Right atrium auricular region (tissue), 2 donors: ENCODE measurements at regions not wholly inside any gene's neighbourhood (a gene's known extent, or its start where the extent isn't known, plus 50 kb on each side); places are given as distances from the start of the nearest gene placed in this dataset.

Source experiments
- DNase-seq: peaks from one replicate; pipeline ENCODE4 v3.0.0-alpha.2; 2019; ENCODE audit warnings: low spot score
- H3K27ac ChIP-seq, 2 donors: fragments of 200-600 bp; sonication (generic); 1 replicate in 1 of 2; 2 replicates in 1 of 2; pipeline ENCODE4 v1.5.1; 2016 to 2019
- H3K27me3 ChIP-seq, 2 donors: fragments of 200-600 bp; sonication (generic); one replicate each; pipeline versions ENCODE4 v1.5.1 to v1.6.0; 2017 to 2019
- H3K36me3 ChIP-seq: fragments of 200-600 bp; sonication (generic); one replicate; pipeline ENCODE4 v1.5.1; 2016
- H3K4me1 ChIP-seq, 2 donors: fragments of 200-600 bp; sonication (generic); one replicate each; pipeline versions ENCODE4 v1.5.1 to v1.6.0; 2017 to 2019
- H3K4me3 ChIP-seq, 2 donors: fragments of 200-600 bp; sonication (generic); 1 replicate in 1 of 2; 2 replicates in 1 of 2; pipeline ENCODE4 v1.5.1; 2017 to 2019; ENCODE audit warnings: mild to moderate bottlenecking in 1 of 2, moderate library complexity in 1 of 2
- H3K9me3 ChIP-seq, 2 donors: fragments of 200-600 bp; sonication (generic); one replicate each; pipeline ENCODE4 v1.5.1; 2019
- CTCF ChIP-seq, 2 donors: fragments of 200-600 bp; sonication (generic); IDR thresholded peaks; one replicate each; pipeline ENCODE4 v1.5.1; 2019; ENCODE audit warnings: antibody characterized with exemption in 2 of 2

GRCh38 chr2:156937430-156937829 lies 320.1 kb upstream of the GALNT5 start:
- no peak for TF ChIP-seq CTCF (IDR thresholded peaks at IDR 0.05)
- no peak for DNase-seq
- no peak overlapping the region for H3K4me3 ChIP-seq

GRCh38 chr2:156944871-156945270 lies 312.6 kb upstream of the GALNT5 start:
- H3K4me3 ChIP-seq: no peak overlapping the region
- no peak overlapping the region for H3K27ac ChIP-seq
- TF ChIP-seq CTCF (IDR thresholded peaks at IDR 0.05): no peak
- no peaks in the 10 kb centered on the region for H3K27me3 ChIP-seq
- H3K9me3 ChIP-seq: no peaks in the 10 kb centered on the region
- DNase-seq: no peak
- H3K4me1 ChIP-seq: no peaks in the 10 kb centered on the region
- H3K36me3 ChIP-seq: no peaks in the 10 kb centered on the region

More at GRCh38 chr2:156937430-156937829, 320.1 kb upstream of the GALNT5 start:
- Histone ChIP-seq H3K27ac (no peak overlapping the region), H3K4me1 (no peaks in the 10 kb centered on the region), H3K27me3 (no peaks in the 10 kb centered on the region), H3K36me3 (no peaks in the 10 kb centered on the region), H3K9me3 (no peaks in the 10 kb centered on the region)

- H3K9me3 ChIP-seq: peaks cover 0 to 9% of the 10 kb centered on the region in 2 donors
- no peak overlapping the region for H3K27ac ChIP-seq
- H3K4me1 ChIP-seq: no peaks in the 10 kb centered on the region
- H3K36me3 ChIP-seq: no peaks in the 10 kb centered on the region
- no peak for TF ChIP-seq CTCF (IDR thresholded peaks at IDR 0.05)
- no peak for DNase-seq
- no peaks in the 10 kb centered on the region for H3K27me3 ChIP-seq
- H3K4me3 ChIP-seq: no peak overlapping the region
These were observed 310.2 kb upstream of the GALNT5 start for GRCh38 chr2:156947261-156947660.

- H3K27me3 ChIP-seq: no peaks in the 10 kb centered on the region
- H3K4me1 ChIP-seq: no peaks in the 10 kb centered on the region
- TF ChIP-seq CTCF (IDR thresholded peaks at IDR 0.05): no peak
- H3K36me3 ChIP-seq: no peaks in the 10 kb centered on the region
- no peak for DNase-seq
- H3K4me3 ChIP-seq: no peak overlapping the region
- no peak overlapping the region for H3K27ac ChIP-seq
- peaks cover 0 to 22% of the 10 kb centered on the region in 2 donors for H3K9me3 ChIP-seq
These were observed 301.8 kb upstream of the GALNT5 start for GRCh38 chr2:156955701-156956100.

GRCh38 chr2:156956161-156956560 lies 301.3 kb upstream of the GALNT5 start:
- H3K27me3 ChIP-seq: no peaks in the 10 kb centered on the region
- H3K27ac ChIP-seq: no peak overlapping the region
- H3K9me3 ChIP-seq: peaks cover 0 to 18% of the 10 kb centered on the region in 2 donors
- no peaks in the 10 kb centered on the region for H3K36me3 ChIP-seq
- no peak overlapping the region for H3K4me3 ChIP-seq
- no peaks in the 10 kb centered on the region for H3K4me1 ChIP-seq
- no peak for DNase-seq
- TF ChIP-seq CTCF (IDR thresholded peaks at IDR 0.05): no peak

GRCh38 chr2:156958374-156958773 lies 299.1 kb upstream of the GALNT5 start:
- peaks cover 0 to 13% of the 10 kb centered on the region in 2 donors for H3K9me3 ChIP-seq
- no peak for DNase-seq

More at GRCh38 chr2:156958374-156958773, 299.1 kb upstream of the GALNT5 start:
- Histone ChIP-seq H3K4me3 (no peak overlapping the region), H3K27me3 (no peaks in the 10 kb centered on the region), H3K4me1 (no peaks in the 10 kb centered on the region), H3K27ac (no peak overlapping the region), H3K36me3 (no peaks in the 10 kb centered on the region)
- TF ChIP-seq CTCF (IDR thresholded peaks at IDR 0.05): no peak
